ENCODE measurements at regions not wholly inside any gene's neighbourhood (a gene's known extent, or its start where the extent isn't known, plus 50 kb on each side); places are given as distances from the start of the nearest gene placed in this dataset.

DNA sequence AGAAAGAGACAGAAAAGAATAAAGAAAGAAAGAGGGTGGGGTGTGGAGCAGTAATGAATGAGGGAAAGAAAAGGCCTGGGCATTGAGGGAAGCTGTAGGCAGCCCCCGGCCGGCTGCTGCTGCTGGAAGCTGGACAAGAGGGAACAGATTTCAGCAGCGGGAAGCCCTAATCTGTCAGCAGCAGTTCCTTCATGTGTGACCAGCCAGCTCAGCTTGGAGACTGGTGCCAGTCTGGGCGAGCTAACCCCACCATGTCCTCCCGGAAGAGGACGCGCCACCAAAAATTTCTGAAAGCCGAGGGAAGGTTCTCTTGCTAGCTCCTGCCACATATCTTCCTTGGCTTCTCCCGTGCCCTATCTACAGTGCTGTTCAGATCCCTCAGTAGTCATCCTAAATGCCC is 236.8 kb downstream of the GRIN2B start:
- TF ChIP-seq CTCF (IDR thresholded peaks at IDR 0.05; ENCODE audit: poor library complexity) (no peak), EZH2phosphoT487 (IDR thresholded peaks at IDR 0.05; ENCODE audit: low read depth, severe bottlenecking, unreplicated experiment) (no peak)
